ENCODE measurements at regions not wholly inside any gene's neighbourhood (a gene's known extent, or its start where the extent isn't known, plus 50 kb on each side); places are given as distances from the start of the nearest gene placed in this dataset.
"Not testable (repeated sequence)": the region's sequence is repeated elsewhere in the genome, so short reads cannot be mapped to it uniquely, and the experiment has no call there.

DNA sequence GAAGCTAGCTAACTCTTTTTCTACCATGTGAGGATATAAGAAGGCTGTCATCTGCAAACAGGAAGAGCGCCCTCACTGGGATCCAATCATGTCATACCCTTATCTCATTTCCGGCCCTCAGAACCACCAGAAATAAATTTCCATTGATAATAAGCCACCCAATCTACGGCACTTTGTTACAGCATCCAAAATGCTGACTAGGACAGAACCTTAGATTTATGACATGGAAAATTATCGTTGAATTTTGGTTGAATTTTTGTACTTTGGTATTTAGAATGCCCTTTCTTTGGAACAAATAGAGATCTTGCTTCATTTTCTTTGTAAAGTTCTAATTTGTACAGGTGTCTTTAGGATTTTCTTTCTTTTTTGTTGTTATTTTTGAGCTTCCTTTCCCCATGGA, 53.3 kb upstream of the CYLC2 start:
- no peak for DNase-seq

DNA sequence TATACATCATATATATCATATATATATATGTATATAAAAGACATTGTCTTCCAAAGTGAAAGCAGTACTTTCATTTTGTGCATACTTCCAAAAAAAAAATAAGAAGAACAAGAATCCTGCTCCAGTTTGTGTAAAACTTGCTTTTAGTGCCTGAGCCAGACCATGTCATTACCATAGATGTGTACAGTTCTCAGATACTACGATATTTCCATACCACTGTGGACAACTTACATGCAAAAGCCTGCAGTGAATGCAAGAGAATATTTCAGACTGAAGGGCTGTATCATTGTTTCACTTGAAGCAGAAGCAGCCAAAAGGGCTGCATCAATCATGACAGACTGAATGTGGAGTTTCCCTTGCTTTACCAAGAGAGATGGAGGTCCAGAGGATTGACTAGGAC, 72.6 kb upstream of the CYLC2 start:
- DNase-seq = no peak

DNA sequence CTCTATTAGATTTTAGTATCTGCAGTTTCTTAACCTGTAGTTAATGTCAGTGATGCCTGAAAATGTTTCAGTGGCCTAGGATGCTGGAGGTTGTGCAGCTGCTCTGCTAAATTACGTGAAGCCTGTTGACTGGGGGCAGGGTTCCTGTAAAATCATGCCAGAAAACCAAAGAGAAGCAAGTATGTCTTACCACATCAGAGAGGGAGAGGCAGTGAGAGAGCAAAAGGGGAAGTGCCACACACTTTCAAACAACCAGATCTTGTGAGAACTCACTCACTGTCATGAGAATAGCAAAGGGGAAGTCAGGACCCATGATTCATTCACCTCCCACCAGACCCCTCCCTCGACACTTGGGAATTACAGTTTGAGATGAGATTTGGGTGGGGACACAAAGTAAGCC, 83.9 kb upstream of the CYLC2 start:
- no peak for DNase-seq

DNA sequence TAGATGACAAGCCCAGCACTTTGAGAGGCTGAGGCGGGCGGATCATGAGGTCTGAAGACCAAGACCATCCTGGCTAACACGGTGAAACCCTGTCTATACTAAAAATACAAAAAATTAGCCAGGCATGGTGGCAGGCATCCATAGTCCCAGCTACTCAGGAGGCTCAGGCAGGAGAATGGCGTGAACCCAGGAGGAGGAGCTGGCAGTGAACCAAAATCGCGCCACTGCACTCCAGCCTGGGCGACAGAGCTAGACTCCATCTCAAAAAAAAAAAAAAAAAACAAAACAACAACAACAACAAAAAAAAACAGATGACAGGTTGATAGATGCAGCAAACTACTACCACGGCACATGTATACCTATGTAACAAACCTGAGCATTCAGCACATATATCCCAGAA, 89.3 kb upstream of the CYLC2 start:
- not testable (repeated sequence) for DNase-seq

DNA sequence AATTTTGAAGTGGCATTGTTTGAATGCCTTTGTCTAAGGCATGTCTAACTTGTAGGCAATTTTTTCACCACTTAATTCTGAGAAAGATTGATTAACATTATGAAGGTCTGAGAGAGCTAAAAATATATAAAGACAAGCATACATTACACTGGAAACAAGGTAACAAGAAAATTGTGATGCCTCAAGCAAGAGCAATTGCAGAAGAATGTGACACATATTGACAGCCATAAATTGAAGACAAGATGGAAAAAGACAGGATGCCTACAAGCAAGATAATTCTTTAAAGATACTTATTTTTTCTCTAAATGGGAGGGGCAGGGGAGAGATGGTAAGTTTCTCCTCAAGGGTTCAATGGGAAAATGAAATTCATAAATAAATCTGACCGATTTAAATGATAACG, 103.1 kb upstream of the CYLC2 start:
- DNase-seq = no peak

DNA sequence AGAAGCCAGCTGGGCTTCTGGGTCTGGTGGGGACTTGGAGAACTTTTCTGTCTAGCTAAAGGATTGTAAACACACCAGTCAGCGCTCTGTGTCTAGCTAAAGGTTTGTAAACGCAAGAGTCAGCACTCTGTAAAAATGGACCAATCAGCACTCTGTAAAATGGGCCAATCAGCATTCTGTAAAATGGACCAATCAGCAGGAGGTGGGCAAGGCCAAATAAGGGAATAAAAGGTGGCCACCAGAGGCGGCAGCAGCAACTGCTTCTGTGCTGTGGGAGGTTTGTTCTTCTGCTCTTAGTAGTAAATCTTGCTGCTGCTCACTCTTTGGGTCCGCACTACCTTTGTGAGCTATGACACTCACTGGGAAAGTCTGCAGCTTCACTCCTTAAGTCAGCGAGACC, 106.4 kb upstream of the CYLC2 start:
- not testable (repeated sequence) for DNase-seq

DNA sequence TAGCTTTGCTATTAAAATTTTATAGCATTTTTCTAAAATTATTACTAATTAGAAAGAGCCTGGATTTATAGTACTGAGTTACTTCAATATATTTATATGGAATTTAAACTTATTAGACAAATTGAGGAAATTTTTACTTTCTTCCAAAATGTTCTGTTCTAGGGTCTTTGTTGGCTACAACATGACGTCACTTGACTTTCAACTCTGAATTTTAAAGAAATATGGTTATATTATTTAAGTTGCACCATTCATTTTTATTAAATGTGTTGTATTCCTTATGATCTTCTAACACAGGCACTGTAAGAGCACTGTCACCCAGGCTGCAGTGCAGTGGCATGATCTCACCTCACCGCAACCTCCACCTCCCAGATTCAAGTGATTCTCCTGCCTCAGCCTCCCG, 119.4 kb upstream of the CYLC2 start:
- DNase-seq = no peak

DNA sequence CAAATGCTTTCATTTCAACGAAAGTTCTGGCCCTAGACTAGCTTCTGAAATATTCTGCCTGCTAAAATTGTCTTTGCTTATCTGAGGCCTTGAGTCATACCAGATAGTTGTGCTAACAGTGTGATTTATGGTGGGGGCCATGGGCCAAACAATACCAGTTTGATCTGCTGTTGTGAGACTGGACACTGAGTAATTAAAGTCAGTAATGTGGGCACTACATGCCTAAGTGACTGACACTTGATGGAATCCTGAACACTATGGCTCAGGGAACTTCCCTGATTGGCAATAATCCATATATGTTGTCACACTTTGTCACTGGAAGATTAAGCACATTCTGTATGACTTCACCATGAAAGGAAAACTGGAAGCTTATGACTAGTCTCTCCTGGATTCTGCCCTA, 127.6 kb upstream of the CYLC2 start:
- DNase-seq = no peak

DNA sequence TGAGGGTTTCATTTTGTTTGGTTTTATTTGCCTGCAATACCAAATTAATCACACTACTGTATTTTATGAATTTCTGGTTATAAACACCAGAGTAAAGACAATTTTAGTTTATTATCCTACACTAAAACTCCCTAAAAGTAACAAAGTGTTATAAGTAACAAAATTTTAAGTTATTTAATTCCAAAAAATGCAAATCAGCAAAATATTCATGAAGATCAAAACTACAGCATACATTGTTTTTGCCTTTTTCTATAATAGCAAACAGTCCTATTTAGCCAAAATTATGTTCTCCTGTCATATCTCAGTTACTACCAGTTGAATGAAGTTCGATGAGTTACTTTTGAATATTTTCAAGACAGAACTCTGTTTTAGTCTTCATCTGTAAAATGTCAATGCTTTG, 132.7 kb upstream of the CYLC2 start:
- DNase-seq = no peak

DNA sequence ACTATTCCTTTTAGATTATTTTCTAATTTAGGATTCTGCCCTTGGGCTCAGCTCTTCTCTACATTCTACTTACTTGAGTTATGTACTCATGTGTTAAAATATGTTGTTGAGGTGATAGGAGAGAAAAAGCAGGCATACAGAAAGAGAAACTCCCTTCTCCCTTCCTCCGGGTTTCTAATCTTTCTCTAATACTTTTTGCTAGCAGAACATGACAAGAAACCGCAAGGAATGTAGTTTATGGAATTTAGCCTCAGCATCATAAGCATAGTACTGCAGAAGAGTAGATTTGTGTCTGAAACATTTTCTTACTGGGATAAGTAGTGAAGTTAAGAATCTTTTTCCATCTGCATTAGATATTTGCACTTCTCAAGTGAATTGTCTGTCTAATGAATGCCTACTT, 139.5 kb upstream of the CYLC2 start:
- no peak for DNase-seq

DNA sequence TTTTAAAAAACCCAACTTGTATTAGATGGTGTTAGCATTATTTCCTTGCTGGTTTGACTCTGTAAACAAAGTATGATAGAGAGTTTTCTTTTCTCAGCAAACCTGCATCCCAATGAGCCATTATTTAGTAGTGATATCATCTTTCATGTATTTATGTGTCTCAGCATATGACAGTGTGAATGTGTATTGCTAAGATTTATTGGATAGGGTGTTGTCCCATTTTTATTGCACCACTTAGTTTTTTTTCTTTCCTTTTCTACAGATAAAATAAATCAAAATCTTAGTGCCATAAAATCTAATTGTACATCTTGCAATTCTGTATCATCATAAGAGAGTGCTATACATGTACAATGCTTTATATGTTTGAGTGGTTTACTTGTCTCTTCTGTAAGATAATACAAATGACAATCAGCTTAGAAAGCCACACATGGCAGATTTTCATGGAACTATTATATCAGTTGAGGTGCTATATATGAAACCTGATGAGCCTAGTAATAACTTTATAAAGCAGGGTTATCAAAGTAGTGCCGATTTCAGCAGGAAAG, 149.2 kb upstream of the CYLC2 start:
- DNase-seq = no peak

DNA sequence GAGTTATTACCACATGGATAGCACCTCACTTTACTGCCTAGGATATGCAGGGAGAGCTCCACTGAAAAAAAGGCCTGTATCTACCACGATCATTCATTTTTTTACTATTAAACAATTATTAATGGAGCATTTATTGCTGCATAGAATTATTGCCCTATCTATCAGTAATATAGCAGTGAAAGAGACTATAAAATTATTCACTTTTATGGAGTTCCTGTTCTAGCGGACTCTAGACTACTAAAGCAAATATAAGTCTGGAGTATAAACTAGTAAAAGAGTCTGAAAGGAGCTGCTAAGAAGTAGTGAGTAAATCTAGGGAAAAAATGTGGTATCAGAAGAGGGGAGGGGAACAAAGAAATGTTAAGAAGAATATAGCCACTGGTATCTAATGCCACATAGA, 150.4 kb upstream of the CYLC2 start:
- DNase-seq = no peak

DNA sequence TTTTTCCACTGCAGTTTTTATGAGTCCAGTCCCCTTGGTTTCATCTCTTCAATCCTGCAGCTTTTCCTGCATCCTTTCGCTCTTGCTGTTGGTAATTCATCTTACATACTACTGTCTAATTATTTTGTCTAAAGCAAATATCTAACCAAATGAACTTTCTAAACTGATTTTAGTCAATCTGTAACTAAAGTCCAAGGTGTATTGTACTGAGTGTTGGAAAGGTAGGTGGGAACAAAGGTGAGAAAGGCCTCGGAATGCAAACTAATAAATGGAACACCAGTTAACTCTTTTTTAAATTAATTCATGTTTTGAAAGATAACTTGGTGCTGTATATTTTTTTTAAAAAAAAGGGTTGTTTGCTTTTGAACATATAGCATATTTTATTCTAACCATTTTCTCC, 152.7 kb upstream of the CYLC2 start:
- DNase-seq = no peak

DNA sequence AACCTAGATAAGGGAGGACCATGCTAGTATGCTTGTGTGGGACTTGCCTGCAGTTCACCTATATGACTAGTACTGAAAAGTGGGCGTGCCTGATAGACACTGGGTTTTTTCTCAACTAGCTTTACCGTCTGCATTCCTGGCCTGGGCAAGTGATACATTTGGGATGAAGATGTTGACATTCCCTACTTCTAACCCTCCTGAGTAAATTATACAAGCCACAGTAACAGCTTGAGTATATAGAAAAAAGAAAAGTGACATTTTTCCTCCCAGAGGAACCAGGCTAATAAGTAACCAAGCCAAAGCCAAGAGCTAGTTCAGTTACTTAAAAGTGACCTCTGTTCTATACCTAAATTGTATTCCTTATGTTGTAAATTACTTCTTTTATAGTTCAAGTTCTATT, 153.8 kb upstream of the CYLC2 start:
- DNase-seq = no peak

DNA sequence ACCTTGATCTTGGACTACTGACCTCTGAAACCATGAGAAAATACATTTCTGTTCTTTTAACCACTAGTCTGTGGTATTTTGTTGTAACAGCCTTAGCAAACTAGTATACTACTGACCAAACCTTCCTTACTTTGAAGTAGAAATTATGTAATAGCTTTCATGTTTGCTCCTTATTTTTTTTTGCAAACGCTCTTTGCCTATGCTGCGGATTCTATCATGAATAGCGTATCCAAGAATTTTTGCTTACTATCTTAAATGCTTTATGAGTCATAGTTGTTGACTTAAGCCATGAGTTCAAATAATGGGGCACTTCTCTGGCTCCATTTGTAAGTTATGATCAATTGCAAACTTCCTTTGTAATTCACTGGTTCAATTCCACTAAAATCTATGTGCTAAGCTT, 154.8 kb upstream of the CYLC2 start:
- no peak for DNase-seq

DNA sequence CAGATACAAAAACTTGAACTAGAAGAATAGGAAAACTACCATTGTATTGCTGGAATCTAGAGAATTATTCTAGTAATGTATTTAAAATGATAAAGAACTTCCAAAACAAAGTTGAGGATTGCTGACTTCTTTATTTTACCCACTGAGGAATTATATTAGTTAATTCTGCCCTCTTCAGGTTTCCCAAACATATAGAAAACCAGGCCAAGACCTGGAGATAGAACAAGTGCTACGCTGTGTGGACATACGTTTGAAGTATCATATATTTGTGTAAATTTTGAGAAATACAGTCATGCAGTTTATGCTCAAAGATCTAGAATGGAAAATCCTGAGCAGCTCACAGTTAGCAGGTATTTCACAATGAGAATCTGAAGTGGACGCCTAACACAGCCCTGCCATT, 162.3 kb upstream of the CYLC2 start:
- DNase-seq = no peak

DNA sequence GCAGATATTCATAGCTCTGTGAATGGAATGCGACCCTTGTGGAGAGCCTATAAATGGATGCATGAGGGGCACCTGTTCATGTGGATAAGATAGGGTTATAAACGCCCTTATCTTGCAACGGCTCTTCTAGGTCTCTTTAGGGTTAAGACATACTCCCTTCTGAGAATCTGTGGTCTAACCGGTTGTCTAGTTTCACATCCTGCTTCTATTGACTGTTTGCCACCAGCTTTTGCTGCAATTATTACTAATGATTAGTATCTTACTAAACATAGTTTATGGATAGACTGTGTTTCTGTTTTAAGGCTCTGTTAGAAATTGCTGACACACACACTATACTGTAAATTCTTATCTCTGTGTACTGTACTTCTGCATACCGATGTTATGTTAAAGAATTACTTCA, 198.9 kb upstream of the CYLC2 start:
- DNase-seq = no peak

DNA sequence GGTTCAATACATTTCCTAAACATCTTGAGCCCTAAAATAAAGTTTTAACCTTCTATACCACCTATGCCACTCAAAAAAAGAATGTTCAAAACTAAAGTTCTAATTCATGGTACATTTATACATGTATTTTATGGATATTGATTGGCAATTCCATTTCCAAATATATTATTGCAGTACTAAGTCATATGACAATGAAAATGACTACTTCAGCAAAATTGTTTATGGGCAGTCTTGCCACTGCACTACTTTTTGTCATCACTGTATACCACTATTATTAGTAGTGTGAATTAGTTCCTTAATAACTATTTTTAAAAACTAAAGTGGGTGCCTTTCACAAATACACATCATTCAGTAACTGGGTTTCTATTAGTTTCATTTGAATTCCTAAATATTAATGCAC, 199.6 kb upstream of the CYLC2 start:
- no peak for DNase-seq

DNA sequence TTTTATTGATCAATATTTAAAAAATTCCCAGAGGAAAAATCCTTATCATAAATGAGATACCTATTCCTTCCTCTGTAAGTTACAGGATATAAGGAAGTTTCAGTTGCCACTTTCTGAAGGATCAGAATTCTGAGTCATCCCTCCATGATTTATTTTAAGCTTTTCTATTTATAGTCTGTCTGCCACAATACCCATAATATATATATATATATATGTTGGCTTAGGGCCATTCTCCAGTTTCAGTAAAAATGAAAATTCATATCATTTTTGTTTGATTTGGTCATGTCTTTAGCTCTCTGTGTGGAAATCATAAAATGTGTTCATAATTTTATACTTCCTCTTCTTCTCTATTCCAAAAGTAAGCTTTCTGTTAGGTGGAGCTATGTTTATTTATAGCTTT, 215.8 kb upstream of the CYLC2 start:
- no peak for DNase-seq

DNA sequence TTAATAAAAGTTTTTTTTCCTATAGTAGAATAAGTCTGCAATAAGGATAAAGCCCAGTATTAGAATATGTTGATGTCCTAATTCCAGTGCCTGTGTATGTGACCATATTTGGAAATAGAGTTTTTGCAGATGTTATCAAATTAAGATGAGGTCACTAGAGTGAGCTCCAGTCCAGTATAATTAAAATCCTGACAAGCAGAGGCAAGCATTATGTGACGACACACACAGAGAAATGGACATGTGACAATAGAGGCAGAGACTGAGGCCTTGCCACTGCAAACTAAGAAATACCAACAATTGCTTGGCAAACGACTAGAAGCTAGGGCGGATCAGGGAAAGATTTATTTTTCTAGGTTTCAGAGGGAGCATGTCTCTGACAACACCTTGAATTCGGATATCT, 216.4 kb upstream of the CYLC2 start:
- DNase-seq = no peak

DNA sequence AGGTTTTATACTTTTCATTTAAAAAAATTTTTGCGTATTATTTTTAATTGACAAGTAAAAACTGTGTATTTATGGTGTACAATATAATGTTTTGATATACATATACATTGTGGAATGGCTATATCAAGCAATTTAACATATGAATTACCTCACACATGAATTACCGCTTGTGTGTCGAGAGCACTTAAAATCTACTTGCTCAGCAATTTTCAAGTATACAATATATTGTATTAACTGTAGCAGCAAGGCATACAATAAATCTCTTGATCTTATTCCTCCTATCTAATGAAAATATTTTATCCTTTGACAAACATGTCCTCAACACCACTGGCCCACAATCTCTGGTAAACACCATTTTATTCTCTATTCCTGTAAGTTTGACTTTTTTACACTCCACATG, 224.4 kb upstream of the CYLC2 start:
- DNase-seq = no peak

DNA sequence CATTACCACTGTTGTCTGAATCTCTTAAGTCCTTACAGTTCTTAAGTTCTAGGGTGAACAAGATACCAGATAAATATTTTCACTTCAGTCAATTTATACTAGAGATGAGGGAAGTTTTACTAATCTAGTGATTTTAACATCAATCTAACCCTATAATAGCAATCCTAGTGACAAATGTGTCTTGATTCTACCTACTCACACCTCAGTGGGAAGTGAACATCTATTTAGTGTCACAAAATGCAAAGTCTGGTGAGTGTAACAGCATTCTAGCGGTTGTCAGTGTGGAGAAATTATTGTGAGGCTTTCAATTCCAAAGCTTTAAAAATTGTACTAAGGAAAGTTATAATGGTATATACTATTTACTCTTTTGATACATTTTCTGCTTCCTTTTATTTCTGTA, 225.8 kb upstream of the CYLC2 start:
- DNase-seq = no peak

DNA sequence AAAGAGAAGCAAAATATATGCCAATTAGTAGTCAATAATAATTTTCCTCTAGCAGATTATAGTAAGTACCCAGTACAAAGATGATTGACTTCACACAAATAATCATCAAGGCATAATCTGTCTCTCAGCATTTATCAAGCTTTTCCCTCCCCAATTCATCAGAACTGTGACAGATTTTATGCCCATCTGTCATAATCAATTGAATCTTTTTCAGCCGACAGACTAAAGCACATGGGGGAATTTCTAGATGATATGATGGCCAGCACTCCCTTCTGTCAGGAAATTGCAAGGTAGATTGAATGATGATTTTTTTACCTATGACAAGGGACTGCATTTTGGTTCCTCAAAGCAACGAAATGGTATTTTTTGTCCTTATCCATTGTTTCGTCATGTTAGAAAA, 227.1 kb upstream of the CYLC2 start:
- DNase-seq = no peak

DNA sequence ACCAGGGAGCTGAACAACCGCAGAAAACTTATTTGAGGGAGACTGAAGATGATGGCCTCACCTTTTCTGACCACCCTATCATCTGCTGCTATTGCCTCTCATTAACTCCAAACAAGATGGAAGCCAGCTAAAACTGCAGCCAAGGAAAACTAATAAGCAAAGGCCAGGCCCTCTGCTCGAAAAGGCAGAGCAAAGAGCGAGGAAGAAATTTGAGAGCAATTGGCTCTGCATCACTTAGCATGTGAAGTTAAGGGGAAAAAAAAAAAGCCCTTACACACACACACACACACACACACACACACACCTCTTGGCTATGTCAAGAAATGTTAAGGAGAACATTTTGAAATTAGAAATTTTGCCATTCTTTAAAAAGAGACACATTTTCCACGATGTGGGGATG, 228.1 kb upstream of the CYLC2 start:
- DNase-seq = no peak

DNA sequence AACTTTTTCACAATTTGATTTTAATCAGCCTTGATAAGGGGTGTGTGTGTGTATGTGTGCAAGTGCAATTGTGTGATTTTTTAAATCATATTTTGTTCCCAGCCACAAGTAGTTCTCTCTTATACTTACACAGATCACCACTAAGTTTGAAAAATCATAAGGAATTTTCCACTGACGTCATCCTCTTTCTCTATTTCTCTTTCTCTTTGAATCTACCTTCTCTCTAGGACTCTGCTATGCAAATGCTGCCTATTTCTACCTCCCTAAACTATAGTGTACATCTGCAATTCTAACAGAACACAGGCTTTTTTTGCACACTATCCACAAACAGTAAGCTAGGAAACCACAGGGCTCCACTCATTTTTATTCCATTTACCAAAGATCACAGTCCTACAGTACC, 254.6 kb upstream of the CYLC2 start:
- DNase-seq = no peak

DNA sequence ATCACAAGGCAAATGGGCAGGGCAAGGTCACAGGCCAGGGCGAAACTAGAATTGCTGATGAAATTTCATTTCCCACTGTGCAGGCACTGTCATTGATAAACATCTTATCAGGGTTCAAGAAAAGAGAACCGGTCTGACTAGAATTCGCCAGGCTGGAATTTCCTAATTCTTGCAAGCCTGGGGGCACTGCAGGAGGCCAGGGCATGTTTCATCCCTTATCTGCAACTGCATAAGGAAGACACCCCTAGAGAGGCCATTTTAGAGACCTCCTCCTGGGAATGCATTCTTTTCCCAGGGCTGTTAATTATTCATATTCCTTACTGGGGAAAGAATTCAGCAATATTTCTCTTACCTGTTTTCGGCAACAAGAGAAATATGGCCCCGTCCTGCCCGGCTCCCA, 266.2 kb upstream of the CYLC2 start:
- DNase-seq = no peak
